NCI-H2107 treated with DMSO at 0.1 percent for 48 hours (cell line): ENCODE measurements at regions not wholly inside any gene's neighbourhood (a gene's known extent, or its start where the extent isn't known, plus 50 kb on each side); places are given as distances from the start of the nearest gene placed in this dataset.

Experiments
- DNase-seq: peaks from one replicate; lab custom pipeline; 2025; ENCODE audit not compliant: unreplicated experiment; lab: John Stamatoyannopoulos, UW

DNA sequence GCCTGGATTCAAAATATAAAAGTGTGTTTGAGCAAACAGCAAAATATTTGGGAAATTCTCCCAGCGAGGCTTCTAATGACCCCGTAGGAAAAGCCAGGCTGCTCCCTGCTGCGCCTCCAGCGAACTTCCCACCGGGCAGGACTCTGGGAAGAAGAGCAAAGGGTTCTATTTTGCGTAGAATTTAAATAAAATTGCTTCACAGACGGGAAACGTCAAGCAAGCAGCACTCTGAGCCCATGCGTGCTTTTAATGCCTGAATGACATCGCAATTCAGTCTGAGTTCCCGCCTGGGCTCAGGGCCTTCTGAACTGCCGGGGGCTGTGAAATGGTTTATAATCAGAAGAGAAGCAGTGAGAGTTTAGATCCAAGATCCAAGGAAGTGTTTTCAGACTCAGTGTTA lies 775.1 kb downstream of the BRD1 start:
- DNase-seq = no peak

DNA sequence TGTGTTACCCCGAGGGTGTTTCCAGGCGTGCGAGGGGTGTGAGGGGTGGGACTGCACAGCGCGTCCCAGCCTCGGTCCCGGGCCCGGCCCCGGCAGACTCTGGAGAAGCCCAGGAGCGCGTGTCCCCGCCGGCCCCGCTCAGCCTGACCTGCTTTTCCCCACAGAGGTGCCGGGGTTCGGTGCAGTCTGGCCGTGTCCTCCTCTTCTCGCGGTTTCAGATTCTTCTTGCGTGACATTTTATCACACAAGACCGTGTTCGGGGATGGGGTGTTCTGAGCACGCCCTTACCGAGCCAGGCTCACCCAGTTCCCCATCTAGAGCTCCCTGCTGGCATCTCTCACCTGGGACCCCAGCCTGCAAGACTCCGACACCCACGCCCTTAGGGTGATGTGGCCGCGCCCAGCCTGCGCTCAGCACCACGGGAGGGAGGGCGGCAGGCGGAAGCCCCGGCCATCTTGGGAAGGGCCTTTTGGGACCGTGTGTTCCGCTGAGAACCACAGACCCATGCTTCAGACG lies 775.6 kb downstream of the BRD1 start:
- no peak for DNase-seq

DNA sequence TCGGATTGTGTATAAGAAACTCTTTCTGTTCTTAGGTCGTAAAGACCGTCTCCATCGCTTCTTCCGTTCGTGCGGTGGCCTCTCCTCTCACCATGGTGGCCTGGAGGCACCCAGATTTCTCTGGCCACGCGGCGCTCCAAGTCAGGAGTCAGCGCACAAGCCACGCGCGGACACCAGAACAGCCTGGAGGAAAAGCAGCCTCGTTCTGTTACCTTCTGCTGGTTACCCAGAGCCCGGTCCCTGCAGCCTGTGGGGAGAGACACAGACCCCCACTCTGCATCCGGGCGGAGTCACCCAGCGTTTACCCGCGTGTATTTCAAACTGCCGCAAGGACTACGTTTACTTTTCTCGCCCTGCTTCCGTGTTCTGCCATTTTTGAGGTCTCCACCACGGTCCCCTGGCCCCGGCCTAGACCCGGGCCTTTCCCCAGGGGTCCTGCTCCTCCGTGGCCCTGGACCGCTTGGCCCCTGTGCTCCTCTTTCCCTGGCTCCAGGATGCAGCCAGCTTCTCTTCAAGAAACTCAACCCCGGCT lies 776.1 kb downstream of the BRD1 start:
- no peak for DNase-seq

DNA sequence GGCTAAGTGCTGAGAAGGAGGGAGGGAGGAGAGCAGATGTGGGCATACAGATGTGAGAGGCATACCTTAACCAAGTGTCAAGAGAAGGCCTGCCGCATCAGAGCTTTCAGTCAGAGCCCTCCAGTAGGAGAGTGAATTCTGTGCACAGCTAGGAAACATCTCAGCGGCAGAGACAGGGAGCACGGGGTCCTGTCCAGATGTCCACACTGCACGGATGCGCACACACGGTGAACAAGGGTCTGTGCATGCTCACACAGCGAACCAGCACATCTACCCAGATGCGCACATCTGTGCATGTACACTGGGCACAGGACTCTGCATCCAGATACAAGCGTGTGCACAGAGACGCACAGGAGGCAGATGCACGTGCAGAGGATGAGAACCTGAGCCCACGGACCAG lies 778.0 kb downstream of the BRD1 start:
- no peak for DNase-seq

DNA sequence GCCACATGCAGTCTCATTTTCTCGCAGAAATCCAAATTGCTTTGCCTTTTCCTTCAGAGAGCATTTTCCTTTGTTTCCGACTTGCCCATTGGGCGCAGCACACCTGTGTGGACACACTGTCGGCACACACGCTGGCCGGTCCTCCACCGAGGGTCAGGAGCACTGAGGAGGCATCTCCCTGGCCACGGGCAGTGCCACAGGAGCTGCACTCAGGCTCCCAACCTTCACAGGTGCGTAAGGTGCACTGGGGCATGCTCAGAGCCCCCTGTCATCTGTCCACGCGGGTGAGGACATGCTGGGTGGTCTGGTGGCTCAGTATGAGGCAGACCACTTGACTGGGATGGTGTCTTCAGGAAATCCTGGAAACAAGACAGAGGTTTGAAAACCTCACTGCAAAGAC lies 779.1 kb downstream of the BRD1 start:
- no peak for DNase-seq

DNA sequence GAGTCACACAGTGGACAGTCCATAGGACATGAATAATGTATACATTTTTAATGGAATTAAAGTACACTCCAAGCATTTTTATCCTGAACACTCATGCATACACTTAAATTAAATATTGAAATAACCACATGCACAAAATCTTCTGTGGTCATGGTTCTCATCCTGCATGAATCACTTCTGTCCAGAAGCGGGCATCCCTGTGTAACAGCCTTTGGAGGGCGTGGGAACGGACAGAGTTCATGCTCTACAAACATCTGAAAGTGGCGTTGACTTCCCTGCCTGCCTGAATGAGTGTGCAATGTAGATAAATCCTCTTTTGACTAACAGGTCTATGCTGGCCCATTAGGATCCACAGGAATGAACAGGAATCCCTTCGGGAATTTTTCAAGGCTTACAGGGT lies 780.2 kb downstream of the BRD1 start:
- no peak for DNase-seq

DNA sequence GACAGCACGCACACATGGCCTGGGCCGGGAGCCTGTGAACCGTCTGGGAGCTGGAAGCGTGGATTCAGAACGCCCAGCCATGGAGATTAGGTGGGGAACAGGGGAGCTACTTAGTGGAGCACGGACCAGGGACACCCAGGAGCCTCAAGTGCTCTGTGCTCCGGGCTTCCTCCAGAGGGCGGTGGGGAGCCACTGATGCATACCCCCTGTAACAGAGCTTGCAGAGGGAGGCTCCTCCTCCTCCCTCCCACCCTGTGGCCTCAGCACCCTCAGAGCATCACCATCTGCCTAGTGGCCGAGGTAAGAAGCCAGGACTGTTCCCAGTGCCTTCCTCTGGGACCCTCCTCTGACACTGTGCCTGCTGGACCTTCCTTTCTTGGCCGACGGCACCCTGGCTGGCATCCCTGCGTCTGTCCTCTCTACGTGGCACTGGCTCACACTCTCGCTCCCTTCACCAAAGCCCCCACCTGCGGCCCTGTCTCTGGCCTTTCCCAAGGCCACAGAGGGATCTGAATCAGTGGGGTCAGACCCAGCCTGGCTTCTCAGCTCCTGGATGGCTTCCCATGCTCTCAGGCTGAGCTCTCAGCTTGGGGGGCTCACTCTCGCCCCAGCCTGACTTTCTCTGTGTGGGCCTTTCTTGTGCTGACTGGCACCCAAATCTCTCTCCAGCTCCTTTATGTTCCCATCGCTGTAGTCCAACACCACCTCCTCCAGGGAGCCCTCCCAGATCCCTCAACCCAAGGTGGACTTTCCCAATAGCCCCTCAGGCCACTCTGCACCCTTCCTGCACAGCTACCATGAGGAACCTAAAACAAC lies 780.9 kb downstream of the BRD1 start:
- DNase-seq = peak; percentile 22

DNA sequence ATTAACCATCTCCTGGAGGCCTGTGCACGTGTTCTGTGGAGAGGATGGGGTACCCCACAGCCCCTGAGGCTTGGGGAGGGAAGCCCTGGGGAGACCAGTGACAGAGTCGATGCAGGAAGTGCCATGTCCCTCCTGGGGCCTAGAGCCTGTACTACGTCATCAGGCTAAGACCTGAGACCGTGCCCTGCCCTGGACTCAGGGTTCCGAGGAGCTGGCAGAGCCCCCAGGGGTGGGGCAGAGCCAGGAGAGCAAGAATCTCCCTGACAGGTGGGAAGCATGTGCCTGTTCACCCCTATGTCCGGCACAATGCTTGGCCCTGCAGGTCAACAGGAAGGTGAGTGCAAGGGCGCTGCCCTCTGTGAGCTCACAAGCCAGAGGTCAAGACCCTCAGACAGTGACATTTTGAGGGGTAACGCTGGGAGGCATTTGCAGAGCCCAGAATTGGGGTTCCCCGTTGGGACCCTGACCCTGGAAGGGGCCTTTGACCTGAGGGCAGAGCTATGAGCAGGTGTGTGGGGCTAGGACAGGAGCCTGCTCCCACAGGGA lies 781.6 kb downstream of the BRD1 start:
- no peak for DNase-seq

DNA sequence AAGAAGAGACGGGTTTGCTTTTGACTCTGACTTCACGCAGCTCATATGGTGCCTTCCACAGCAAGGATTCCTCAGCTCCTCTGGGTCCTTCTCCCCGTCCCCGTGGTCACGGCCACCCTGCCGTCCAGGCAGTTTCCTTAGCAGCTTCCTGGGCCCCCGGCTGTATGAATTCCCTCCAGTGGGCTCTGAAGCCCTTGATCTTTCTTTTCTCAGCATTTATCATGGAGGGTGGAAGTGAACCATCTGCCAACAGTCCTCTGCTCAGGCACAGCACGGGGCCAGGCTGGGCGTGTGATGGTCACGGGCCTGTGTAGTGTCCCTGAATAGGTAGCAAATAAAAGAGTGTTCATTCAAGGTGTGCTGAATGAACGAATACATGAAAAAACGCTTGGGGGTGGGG lies 782.4 kb downstream of the BRD1 start:
- DNase-seq = no peak

DNA sequence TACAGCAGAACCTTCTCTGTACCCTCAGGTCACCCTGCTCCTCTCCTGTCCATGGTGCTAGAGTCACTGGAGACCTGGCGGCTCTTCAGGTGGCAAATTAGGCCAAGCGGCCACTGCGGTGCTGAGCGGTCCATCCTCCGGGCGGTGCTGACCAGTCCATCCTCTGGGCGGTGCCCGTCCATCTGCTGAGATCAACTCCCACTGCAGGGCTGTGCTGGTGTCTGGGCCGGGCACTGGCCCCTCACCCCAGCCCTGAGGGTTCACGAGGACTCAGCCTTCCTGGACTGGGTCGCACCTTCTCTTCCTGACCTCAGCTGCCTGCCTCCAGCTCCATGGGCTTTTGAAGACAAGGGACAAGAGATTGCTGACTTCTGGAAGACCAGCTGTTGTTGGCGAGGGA lies 782.9 kb downstream of the BRD1 start:
- DNase-seq = no peak

DNA sequence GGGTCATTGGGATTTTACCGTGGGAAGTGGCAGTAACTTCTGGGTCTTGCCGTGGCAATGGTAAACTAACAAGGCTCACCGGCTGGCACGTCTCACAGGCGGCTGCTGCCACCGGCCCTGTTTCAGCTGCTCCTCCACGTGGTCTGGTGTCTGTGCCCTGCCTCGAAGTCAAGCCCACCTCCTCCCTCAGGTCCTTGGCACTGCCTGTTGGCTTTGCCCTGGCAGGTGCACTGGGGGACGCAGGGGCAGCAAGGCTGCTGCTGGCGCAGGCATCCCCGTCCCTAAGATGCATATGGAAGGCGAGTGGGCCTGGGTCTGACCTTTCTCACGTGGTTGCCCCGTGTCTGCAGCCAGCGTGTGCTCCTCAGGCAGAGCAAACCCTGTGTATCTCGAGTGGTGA lies 783.6 kb downstream of the BRD1 start:
- no peak for DNase-seq

DNA sequence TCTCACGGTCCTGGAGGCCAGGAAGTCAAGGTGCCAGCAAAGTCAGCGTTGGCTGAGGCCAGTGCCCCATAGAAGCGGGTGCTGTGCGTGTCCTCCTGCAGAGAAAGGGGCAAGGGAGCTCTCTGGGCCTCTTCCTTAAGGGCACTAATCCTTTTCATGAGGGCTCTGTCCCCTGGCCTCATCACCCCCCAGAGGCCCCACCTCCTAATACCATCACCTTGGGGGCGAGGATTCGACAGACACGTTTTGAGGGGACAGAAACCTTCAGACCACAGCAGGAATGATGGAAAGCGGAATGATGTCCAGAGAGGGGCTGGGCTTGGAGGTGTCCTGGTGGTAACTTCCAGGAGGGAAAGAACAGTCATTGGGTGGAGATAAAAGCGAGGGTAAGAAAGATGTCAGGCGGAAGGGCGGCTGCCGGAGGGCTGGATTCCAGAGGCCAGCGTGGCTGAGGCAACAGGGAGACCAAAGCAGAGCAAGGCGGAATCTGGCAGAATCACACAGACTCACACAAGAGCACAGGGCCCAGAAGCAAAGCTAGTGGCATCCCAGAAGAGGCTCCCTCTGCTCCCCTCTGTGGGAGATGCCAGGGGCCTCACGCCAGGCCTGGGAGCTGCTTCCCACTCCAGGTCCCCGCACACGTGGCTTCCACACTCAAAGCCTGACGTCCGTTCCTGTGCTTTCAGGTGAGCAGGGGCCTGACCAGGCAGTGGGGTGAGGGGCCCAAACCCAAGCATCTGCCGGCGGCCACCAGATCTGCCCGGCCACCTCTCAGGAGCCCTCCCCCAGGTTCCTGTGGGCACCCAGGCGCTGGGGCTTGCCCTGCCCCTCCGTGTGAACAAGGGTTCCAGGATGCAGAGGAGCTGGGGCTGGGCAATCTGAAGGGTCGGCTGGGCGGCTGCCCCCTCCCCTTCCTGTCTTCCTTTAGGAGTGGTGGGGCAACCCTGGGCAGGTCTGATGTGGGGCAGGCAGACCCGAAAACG lies 784.5 kb downstream of the BRD1 start:
- no peak for DNase-seq

DNA sequence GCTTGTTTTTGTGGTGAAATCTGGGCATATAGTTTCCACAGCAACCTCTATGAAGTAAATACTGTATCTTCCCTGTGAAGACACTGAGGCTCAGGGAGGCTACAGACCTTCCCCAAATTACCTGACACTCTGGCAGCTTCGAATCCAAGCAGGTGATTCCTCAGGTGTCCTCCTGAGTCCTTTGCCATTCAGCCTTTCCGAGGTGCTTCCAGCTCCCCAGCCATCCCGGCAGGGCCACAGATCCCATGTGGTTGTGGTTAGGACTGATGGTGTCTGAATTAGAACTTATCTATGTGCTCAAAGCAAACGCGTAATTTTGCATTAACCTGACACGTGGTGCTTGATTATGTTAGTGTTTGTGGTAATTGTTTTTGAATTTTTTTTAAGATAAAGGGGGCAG lies 785.6 kb downstream of the BRD1 start:
- DNase-seq = no peak

DNA sequence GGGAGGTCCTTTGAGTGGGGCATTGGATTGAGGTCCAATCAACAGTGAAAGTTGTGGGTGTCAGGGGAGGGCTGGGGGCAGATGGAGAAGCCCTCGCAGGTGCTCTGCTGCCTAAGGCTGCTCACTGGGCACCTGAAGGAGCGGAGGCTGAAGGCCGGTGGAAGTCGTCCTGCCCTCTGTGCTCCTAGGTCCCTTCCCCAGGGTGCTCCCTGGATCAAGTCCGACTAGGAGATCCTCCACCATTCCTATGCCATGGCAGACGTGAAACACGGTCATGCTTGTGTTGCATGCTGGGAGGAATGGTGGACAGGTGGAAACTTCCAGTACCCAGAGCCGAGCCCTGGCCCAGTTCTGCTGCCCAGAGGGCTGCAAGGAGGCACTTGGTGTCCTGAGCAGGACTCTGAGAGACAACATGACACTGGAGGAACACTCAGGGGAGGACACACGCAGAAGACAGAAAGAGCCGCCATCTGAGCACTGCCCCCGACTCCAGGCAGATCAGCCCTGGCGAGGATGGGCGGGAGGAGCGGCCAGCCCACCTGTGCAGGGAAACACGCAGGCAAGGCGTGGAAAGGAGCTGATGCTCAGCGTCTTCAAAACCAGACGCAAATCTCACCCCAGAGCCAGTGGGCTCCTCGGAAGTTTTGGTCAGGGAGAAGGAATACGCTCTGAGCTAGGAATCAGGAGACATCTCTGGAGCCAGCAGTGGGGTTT lies 786.8 kb downstream of the BRD1 start:
- DNase-seq = no peak

DNA sequence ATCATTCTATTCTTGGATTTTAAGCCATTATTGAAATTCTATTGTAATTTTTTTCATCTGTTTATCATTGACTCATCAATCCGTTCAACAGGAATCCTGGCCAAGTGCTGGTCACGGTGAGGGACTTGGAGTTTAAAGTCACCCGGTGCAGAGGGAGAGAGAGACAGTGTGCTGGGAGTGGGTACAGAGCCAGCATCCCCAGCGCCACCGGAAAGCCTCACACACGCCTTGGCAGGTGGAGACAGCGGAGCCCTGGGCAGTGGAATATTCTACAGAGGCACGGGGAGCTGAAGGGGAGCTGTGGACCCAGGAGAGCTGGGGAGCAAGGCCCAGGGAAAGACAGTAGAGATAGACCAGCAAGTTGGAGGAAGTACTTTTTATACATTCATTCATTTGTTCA lies 787.6 kb downstream of the BRD1 start:
- no peak for DNase-seq

DNA sequence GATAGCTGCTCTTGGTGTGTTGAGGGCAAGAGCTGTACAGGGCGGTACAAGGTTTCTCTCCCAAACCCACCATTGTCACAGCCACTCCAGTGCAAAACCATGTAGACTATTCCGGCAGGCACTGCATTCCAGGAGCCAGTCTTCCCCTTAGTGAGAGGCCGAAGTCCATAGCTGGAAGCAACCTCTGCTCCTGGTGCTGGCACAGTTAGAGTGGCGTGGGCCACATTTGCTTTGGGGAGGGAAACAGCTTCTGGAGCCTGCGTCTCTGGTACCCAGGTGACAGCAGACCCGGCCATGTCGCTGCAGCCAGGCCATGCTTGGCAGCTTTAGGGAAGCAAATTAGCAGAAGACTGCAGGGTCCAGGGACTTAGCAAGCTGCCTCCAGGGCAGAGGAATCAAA lies 788.0 kb downstream of the BRD1 start:
- no peak for DNase-seq

DNA sequence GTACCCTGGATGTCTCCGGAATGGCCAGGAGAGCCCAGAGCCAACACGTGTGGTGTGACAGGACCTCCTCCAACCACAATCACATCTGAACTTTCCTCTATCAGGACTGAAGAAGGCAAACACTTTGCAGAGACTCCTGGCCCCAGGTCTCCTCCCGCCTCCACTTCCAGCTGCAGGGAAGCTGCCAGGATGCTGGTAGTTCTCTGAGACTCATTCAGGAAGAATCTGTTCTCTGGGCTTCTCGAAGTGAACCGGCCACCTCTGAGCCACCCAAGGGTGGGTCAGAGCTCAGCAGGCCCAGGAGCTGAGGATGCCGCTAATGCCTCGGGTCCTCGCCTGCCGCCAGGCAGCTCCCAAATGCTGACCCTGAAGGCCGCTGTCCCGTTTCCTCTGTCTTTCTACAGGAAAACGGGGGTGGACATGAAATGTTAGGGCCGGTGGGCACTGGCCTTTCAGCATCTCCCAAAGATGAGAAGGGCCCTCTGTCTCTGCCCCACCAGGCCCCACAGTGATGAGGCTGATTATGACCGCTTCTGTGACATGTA lies 789.9 kb downstream of the BRD1 start:
- no peak for DNase-seq

DNA sequence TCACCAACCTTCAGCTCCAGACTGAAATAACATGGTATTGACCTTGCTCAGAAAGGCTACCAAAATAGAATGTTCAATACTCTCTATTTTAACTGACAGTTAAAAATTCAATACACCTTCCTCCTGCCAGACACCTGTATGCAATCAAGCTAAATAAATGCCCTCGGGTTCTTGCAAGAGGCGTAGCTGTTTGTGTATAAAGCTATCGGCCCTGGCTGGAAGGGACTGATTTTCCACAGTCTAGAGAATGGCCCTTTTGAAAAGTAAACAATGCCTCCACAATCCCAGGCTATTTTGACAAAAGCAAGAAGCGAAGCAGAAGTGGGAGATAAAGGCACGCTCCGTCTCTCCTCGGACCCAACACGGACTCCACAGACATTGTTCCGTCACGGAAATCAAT lies 791.2 kb downstream of the BRD1 start:
- no peak for DNase-seq

DNA sequence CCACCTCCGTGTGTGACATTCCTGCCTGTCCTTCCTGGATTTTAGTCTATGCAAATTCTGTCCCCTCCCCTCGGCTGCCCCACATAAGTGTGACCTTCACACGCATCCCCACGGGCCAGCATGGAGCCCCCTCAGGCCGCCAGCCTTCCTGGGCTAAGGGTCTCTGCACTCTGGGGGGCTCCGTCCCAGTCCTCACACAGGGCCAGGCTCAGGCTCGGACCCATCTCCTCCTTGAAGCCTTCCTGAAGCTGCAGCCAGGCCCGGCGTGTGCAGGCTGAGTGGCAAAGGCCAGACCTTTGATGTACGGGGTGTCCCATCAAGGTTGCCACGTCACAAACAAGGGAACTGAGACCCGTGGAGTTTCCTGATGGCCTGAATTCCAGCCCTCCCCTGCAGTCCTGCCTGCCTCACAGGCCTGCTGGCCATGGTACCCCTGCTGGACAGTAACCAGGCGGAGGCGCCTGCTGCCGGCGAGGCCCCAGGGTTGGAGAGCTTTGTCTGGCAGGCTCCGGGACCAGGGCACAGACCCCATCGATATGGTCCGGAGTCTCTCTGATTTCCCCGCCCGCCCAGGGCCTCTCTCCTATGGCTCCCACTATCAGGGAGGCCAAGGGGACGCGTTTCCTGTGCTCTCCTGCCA lies 791.7 kb downstream of the BRD1 start:
- DNase-seq = no peak
